IPS-15b (cell line): ENCODE measurements at regions not wholly inside any gene's neighbourhood (a gene's known extent, or its start where the extent isn't known, plus 50 kb on each side); places are given as distances from the start of the nearest gene placed in this dataset.
"Not testable (repeated sequence)": the region's sequence is repeated elsewhere in the genome, so short reads cannot be mapped to it uniquely, and the experiment has no call there.

Experiments
- H3K27me3 ChIP-seq: one replicate; pipeline ENCODE4 v1.6.1; 2013; ENCODE audit warnings: low read length; ENCODE audit not compliant: control insufficient read depth, insufficient read depth
- H3K36me3 ChIP-seq: one replicate; pipeline ENCODE4 v1.6.1; 2013; ENCODE audit warnings: low read length; ENCODE audit not compliant: control insufficient read depth, insufficient read depth
- H3K4me1 ChIP-seq: one replicate; pipeline ENCODE4 v1.6.1; 2013; ENCODE audit warnings: mild to moderate bottlenecking, low read length; ENCODE audit not compliant: control insufficient read depth, insufficient read depth
- H3K4me3 ChIP-seq: one replicate; pipeline ENCODE4 v1.5.1; 2013; ENCODE audit warnings: low read depth, low read length
- H3K9ac ChIP-seq: one replicate; pipeline ENCODE4 v1.6.1; 2013; ENCODE audit warnings: low read depth, mild to moderate bottlenecking, low read length
- H3K9me3 ChIP-seq: one replicate; pipeline ENCODE4 v1.6.1; 2013; ENCODE audit warnings: mild to moderate bottlenecking, low read length; ENCODE audit not compliant: control insufficient read depth, insufficient read depth

GRCh38 chr16:5166486-5166885 lies 68.9 kb upstream of the EEF2KMT start:
- H3K27me3 ChIP-seq: no peaks in the 10 kb centered on the region
- no peaks in the 10 kb centered on the region for H3K36me3 ChIP-seq
- no peaks in the 10 kb centered on the region for H3K9me3 ChIP-seq
- H3K4me1 ChIP-seq: peaks cover 8% of the 10 kb centered on the region
- H3K4me3 ChIP-seq: no peak overlapping the region
- no peak overlapping the region for H3K9ac ChIP-seq

- H3K9ac ChIP-seq, H3K9me3 ChIP-seq, H3K4me1 ChIP-seq, H3K36me3 ChIP-seq, H3K27me3 ChIP-seq, H3K4me3 ChIP-seq: not testable (repeated sequence)
Measured at GRCh38 chr16:5165429-5165828, 67.8 kb upstream of the EEF2KMT start.

- not testable (repeated sequence) for H3K27me3 ChIP-seq, H3K36me3 ChIP-seq
Measured at GRCh38 chr16:5162801-5163200, 65.2 kb upstream of the EEF2KMT start.

GRCh38 chr16:5161888-5162287 lies 64.3 kb upstream of the EEF2KMT start:
- H3K9ac ChIP-seq, H3K36me3 ChIP-seq, H3K27me3 ChIP-seq, H3K9me3 ChIP-seq, H3K4me3 ChIP-seq, H3K4me1 ChIP-seq: not testable (repeated sequence)

More at GRCh38 chr16:5162801-5163200, 65.2 kb upstream of the EEF2KMT start:
- not testable (repeated sequence) for H3K4me3 ChIP-seq, H3K9ac ChIP-seq, H3K4me1 ChIP-seq, H3K9me3 ChIP-seq

- not testable (repeated sequence) for H3K4me1 ChIP-seq, H3K9me3 ChIP-seq, H3K27me3 ChIP-seq, H3K36me3 ChIP-seq, H3K9ac ChIP-seq, H3K4me3 ChIP-seq
Measured at GRCh38 chr16:5160010-5160409, 62.4 kb upstream of the EEF2KMT start.

GRCh38 chr16:5159537-5159936 lies 61.9 kb upstream of the EEF2KMT start:
- not testable (repeated sequence) for H3K4me3 ChIP-seq, H3K9ac ChIP-seq, H3K36me3 ChIP-seq, H3K27me3 ChIP-seq, H3K4me1 ChIP-seq, H3K9me3 ChIP-seq

- no peak overlapping the region for H3K4me3 ChIP-seq
- no peaks in the 10 kb centered on the region for H3K4me1 ChIP-seq
- H3K36me3 ChIP-seq: no peaks in the 10 kb centered on the region
- H3K9ac ChIP-seq: no peak overlapping the region
- H3K27me3 ChIP-seq: no peaks in the 10 kb centered on the region
- H3K9me3 ChIP-seq: no peaks in the 10 kb centered on the region
Measured at GRCh38 chr16:5158494-5158893, 60.9 kb upstream of the EEF2KMT start.

- H3K36me3 ChIP-seq, H3K4me3 ChIP-seq, H3K4me1 ChIP-seq, H3K9me3 ChIP-seq, H3K9ac ChIP-seq, H3K27me3 ChIP-seq: not testable (repeated sequence)
Measured at GRCh38 chr16:5156486-5156885, 58.9 kb upstream of the EEF2KMT start.

- H3K27me3 ChIP-seq, H3K36me3 ChIP-seq, H3K4me1 ChIP-seq, H3K9me3 ChIP-seq, H3K4me3 ChIP-seq, H3K9ac ChIP-seq: not testable (repeated sequence)
Measured at GRCh38 chr16:5154006-5154405, 56.4 kb upstream of the EEF2KMT start.

GRCh38 chr16:5151409-5151808 lies 53.8 kb upstream of the EEF2KMT start:
- H3K4me1 ChIP-seq, H3K4me3 ChIP-seq, H3K27me3 ChIP-seq, H3K9me3 ChIP-seq, H3K9ac ChIP-seq, H3K36me3 ChIP-seq: not testable (repeated sequence)
